ENCODE measurements at regions not wholly inside any gene's neighbourhood (a gene's known extent, or its start where the extent isn't known, plus 50 kb on each side); places are given as distances from the start of the nearest gene placed in this dataset.
"Not testable (repeated sequence)": the region's sequence is repeated elsewhere in the genome, so short reads cannot be mapped to it uniquely, and the experiment has no call there.

DNA sequence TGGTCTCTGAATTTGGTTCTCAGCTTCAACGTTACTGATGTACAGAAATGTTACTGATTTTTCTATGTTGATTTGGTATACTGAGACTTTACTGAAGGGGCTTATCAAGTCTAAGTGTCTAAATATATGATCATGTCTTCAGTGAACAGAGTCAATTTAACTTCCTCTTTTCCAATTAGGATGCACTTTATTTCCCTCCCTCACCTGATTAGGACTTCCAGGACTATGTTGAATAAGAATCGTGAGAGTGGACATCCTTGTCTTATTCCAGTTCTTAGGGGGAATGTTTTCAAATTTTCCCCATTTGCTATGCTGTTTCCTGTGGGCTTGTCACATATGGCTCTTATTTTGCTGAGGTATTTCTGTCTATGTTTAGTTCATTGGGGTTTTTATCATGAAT is 349.5 kb downstream of the PRR16 start:
- DNase-seq (ENCODE audit: low spot score in 2 of 2): no peak
- FAIRE-seq: no peak

DNA sequence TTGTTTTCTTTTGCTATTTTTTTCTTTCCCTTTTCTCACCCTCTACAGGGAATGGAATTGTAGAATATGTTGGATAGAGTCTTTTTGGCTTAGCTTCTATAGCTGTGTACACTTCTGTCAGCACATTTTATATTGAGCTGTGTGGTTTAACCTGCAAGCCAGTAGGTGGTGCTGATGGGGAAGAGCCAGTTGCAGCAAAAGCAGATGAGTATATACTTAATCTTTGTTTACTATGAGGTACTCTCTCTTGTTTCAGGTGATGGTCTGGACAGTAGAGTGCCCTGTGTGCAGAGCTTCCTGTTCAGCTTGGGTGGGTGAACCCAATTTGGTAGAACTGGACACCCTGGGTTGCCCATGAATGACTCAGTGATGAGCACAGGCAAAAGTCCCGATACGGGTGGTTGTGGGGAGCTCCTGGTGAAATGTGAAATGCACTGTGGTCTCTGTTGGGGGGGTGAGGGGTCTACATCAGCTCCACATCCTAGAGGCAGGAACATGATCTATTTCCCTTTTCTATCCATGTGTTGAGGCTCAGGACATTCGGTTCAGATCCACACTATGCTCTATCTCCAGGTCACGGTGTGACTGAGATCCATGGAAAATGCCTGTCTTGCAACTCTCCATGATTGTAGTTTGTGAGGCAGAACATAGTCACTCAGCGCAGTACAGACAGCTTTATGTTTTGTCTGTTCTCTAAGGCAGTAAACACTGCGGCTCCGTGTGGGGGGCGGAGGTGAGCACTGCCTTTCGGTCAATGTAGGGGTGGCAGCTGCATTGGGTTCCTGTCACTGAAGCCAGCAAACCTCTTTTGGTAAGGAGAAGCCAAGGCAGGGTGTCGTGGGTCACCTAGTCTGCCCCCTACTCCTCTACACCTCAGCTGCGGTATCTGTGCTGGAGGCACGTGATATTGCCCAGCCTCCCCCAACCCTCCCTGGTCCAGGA is 353.2 kb downstream of the PRR16 start:
- FAIRE-seq (no peak), DNase-seq (ENCODE audit: low spot score in 2 of 2) (no peak)

DNA sequence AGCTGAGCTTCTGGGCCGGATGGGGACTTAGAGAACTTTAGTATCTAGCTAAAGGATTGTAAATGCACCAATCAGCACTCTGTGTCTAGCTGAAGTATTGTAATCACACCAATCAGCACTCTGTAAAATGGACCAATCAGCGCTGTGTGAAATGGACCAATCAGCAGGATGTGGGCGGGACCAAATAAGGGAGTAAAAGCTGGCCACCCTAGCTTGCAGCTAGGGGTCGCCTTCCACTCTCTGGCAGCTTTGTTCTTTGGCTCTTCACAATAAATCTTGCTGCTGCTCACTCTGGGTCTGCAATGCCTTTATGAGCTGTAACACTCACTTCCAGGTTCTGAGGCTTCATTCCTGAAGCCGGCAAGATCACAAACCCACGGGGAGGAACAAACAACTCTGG is 354.0 kb downstream of the PRR16 start:
- FAIRE-seq (no peak), DNase-seq (ENCODE audit: low spot score in 2 of 2) (no peak)

DNA sequence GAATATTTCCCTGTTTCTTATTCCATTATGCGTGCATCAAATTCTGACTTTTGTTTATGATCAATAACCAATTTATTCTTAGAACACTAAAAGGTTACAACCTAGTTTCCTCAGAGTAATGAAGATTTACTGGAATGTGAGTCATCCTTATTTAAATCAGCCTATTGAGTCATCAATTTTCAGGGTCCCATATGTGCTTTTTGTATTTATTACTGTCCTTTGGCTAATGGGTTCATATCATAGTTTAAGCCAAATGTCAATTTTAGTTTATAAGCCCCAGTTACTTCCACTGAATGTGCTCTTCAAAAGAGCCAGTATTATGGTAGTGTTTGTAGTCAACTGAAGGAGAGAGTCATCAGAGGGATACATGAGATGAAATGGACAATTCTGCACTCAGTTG is 359.2 kb downstream of the PRR16 start:
- FAIRE-seq (no peak), DNase-seq (ENCODE audit: low spot score in 2 of 2) (no peak)

DNA sequence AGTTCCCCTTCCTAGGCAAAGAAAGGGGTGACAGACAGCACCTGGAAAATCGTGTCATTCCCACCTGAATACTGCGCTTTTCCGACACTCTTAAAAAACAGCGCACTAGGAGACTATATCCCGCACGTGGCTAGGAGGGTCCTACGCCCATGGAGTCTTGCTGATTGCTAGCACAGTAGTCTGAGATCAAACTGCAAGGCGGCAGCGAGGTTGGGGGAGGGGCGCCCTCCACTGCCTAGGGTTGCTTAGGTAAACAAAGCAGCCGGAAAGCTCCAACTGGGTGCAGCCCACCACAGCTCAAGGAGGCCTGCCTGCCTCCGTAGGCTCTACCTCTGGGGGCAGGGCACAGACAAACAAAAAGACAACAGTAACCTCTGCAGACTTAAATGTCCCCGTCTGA is 367.5 kb downstream of the PRR16 start:
- DNase-seq (ENCODE audit: low spot score in 2 of 2); FAIRE-seq: not testable (repeated sequence)

DNA sequence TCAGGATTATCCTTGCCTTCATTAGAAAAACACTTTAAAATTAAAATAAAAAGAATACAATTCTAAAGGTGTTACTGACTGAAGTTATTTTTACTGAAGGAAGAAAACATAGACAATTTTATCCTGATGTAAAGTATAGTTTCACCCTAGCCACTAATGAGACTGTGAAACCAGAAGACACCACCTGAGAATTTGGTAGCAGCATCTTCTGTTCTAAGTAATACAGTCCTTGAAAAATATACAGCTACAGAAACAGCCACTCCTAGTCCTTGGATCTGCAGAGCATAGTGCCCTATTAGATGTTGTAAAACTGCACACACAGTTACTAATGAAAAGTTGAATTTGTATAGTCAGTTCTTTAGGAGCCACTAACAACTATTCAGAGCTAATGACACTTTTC is 377.7 kb downstream of the PRR16 start:
- no peak for FAIRE-seq

DNA sequence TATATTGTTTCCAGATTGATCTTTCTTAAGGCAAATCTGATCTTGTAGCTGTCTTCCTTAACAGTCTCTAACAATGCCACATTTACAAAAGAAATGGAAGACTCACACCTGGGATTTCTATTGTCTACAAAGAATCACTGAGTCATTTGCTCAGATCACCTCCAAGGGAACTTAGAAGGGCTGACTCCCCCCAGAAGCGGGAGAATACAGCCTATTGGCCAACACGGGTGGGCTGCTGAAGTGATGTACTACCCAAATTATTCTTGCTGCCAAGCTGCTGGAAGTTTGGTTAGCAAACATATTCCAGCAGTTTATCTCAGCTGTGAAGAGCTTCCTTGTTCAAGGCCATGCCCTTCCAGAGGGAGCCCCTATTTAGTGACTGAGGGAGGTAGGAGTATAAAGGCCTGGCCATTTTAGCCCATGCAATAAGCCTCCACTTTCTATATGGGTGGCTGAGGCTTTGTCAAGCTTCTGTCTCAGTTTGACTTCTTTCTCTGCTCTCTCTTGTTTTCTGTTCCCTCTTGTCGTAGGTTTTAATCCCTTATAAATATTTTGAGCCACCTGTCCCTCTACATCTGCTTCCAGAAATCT is 379.4 kb downstream of the PRR16 start:
- FAIRE-seq: no peak
- DNase-seq (ENCODE audit: low spot score in 2 of 2): no peak

More for the DNA sequence above, 377.7 kb downstream of the PRR16 start:
- DNase-seq (ENCODE audit: low spot score in 2 of 2): no peak

DNA sequence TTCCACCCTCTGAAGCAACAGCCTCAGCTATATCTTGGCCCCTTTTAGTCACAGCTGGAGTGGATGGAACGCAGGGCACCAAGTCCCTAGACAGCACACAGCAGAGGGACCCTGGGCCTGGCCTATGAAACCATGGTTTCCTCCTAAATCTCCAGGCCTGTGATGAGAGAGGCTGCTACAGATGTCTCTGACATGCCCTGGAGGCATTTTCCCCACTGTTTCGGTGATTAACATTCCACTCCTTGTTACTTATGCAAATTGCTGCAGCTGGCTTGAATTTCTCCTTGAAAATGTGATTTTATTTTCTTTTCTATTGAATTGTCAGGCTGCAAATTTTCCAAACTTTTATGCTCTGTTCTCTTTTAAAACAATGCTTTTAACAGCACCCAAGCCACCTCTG is 384.8 kb downstream of the PRR16 start:
- DNase-seq (ENCODE audit: low spot score in 2 of 2): no peak
- FAIRE-seq: no peak

DNA sequence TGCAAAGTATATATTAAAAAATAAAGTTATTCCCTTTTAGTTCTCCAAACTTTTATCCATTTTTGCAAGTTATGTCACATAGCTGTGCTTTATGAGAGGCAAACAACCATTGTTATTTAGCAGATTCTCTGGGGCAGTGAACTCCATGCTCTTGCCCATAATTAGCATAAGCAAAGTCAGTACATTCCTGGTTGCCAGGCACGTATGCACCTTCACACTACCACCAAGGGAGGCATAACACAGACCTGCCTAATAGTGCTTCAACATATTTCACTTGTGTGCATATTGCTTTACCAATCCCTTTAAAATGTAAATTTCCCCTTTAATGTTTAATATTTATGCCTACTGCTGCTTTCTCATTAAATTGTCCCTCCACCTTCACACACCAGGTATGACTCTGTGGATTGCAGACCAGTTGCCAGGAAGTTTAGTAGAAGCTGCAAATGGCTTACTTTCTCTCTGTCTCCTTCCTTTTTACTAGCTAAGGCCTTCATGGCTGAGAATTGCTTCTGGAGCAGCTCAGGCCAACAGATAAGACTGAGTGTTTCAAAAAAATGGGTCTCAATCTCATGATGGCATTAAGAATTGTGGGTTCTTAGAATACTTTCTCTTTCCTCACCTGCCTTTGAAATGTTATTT is 388.2 kb downstream of the PRR16 start:
- no peak for FAIRE-seq
- no peak for DNase-seq (ENCODE audit: low spot score in 2 of 2)

DNA sequence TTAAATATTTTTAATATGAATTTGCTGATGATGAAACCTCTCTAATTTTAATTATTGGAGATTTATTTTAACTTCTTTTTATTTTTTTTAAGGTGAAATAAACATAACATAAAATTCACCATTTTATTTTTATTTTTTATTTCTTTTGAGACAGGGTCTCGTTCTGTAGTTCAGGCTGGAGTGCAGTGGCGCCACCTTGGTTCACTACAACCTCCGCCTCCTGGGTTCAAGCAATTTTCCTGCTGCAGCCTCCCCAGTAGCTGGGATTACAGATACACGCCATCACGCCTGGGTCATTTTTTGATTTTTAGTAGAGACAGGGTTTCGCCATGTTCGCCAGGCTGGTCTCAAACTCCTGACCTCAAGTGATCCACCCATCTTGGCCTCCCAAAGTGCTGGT is 402.9 kb downstream of the PRR16 start:
- FAIRE-seq (peak; percentile 28), DNase-seq (ENCODE audit: low spot score in 2 of 2) (no peak)

DNA sequence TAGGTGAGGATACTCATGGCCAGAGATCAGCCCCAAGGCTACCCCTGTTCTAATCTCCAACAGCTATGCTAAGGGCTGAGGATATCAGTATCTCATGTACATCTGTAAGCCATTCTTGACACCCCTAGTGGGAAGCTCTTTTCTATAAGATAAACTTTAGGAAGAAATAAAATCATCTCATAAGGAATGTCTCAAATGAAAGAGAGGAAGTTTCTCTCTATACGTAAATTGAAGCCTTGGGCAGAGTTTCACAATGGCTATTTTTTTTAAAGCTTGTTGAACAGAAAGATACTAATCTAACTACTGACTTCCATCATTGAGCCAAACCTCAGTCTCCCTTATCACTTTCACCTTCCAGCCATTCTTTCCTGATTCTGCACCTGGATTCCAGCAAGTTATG is 405.7 kb downstream of the PRR16 start:
- DNase-seq (ENCODE audit: low spot score in 2 of 2) (no peak), FAIRE-seq (no peak)

DNA sequence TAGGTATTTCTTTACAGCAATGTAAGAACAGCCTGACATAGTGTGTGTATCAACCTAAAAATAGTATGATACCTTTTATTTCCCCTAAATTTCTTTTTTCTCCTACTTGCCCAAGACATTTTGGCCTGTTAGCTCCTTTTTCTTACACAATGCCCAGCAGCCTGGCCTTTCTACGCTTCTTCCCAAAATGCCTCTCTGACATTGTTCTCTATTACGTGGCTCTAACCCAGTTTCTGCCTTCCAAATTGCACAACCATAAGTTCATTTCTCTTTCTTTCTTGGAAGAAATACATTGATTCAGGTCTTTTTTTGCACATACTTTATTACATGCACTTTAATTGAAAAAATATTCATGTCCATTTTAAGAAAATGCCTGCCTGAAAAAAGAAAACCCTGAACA is 408.2 kb downstream of the PRR16 start:
- FAIRE-seq (no peak), DNase-seq (ENCODE audit: low spot score in 2 of 2) (no peak)

DNA sequence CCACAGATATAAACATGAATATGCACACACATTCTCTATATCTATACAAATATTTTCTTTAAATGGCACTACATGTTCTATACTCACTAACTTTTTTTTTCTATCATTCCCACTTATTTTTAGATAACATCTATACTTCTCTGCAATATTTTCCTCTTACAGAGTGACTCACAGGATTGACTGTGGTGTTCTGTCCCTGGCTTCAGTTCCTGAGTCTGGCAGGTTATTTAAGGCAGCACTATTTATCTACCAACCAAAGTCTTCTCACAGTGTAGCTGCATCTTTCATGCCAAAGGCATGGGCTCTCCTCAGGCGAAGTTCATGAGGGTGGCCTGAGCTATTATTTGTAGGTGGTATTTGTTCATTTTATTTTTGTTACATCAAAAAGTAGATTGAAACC is 409.0 kb downstream of the PRR16 start:
- FAIRE-seq (no peak), DNase-seq (ENCODE audit: low spot score in 2 of 2) (no peak)

DNA sequence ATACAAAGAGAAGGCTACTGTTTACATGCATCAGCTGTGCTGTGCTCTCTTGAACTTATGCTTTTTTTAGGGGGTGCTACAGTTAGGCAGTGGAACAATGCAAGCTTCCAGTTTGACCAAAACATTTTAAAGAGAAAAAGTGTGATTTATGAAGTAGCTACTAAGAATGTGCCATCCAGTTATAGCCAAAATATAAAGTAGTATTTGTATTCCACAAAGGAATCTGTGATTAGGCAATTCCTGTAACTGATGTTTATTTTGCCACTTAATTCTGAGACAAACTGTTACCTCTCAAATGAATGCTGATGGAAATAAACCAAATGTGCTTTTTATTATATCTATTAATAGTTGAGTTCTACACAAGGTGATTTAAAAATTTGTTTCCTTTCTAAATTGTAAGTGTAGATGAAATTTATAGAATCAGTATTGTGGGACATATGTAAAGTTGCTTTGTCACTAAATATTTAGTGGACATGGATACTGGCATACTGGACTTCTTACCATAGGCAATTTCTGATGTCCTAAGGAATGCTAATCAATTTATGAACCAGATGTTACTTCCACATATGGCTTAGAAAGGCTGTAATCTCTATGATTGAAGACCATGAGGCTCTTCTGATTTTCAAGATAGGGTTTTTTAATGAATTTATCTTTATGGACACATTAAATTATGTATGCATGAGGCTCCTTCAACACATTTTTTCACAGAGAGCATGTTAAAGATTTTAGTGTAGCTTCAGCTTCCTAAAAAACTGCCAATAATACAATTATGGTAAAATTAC is 410.2 kb downstream of the PRR16 start:
- no peak for FAIRE-seq
- DNase-seq (ENCODE audit: low spot score in 2 of 2): no peak

DNA sequence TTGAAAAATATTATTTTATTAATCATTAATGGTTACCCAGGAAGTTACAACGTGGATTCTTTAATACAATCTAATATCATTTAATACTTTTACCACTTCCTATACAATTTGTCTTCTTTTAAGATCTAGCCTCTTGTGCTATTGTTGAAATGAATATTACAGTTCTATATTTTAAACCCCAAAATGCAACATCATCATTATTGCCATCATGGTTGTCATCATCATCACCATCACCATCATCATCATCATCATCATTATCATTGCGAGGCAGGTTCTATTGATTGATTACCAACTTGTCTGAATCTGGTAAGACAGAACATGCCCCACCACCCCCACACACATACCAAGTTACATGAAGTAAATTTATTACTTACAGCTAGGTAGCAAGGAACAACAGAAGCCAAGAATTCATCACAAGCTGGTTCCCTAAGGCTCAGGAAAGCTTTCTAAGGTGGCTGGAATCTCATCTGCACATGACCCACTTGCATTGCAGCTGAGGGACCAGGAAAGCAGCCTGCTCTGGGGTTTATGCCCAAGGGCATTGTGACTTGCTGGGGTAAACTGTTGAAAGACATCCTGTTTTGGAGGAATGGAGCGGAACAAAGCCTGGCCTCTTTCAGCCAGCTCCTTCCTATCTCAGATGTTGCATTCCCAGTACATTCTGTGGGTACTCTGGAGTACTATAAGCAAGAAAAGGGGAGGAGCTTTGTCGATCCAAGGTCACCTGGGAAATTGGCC is 418.1 kb downstream of the PRR16 start:
- DNase-seq (ENCODE audit: low spot score in 2 of 2) (no peak), FAIRE-seq (no peak)

DNA sequence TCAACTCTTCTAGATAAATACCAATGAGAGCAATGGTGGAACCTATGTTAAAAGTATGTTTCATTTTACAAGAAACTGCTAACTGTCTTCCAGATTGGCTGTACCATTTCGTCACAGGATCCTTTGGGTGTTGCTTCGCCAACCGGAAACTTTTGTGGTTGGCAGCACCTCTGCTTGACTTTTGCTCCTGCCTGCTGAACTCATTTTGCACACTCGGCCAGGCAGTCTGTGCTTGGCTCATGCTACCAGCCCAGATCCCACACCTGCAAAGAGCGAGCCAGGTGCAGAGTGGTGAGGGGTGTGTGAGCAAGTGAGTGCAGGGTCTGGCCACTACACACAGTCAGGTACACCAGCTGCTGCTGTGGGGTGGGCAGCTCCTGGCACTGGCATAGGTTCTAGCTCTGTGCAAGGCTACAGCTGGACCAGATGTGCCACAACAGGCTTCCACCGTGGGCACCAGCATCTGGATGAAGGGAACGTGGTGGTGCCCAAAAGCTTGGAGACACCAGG is 422.3 kb downstream of the PRR16 start:
- FAIRE-seq: no peak
- no peak for DNase-seq (ENCODE audit: low spot score in 2 of 2)

DNA sequence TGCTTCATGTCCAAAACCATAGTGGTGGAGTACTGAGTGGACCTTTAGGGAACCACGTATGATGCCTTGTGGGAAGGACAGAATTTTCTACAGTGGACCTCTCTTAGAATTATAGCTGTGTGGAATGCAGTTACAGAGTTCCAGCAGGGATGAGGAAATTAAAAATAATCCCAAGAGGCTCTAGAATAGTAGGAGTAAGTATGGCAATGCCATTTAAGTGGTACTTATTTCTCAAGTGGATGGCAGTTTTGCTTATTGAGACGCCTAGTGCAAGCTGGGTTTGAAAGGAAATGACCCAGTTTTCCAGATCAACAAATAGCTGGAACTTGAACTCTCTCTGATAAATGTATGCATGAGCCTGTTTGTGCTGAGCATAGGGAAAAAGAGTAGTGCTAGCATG is 431.6 kb downstream of the PRR16 start:
- DNase-seq (ENCODE audit: low spot score in 2 of 2) (no peak), FAIRE-seq (no peak)

DNA sequence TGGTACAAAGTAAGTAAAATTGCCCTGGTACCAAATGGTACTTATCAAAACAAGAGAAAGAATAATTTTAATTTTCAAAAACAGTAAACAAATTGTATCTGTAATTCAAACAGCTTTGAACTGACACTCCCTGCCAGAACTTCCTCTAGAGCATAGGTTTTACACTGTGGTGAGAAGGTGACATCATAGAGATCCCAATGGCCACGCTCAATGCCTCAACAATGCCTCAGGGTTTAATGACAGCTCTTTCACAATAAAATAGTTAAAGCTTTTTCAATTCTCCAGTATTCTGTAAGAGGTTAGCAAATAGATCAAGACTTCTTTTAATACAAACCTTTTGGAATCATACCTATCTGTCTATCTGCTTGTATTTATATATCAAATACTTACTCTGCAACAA is 437.1 kb downstream of the PRR16 start:
- FAIRE-seq: no peak
- DNase-seq (ENCODE audit: low spot score in 2 of 2): no peak

DNA sequence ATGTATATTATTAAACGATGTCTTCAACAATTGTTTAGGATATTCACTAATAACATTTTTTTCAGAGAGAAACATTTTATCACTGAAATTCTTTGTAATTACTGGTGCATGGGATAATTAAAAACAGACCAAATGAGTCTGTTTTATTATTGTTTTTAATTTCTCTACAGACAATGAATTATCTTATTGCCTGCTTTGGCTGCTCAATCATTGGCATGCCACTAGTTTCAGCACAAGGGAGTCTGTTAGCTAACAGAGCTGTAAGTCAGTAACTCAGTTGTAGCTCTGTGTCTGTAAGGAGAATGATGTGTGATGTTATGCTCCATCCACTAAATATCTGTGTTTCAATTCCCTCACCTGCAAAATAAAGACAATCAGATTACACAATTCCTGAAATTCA is 443.9 kb downstream of the PRR16 start:
- FAIRE-seq (no peak), DNase-seq (ENCODE audit: low spot score in 2 of 2) (no peak)

DNA sequence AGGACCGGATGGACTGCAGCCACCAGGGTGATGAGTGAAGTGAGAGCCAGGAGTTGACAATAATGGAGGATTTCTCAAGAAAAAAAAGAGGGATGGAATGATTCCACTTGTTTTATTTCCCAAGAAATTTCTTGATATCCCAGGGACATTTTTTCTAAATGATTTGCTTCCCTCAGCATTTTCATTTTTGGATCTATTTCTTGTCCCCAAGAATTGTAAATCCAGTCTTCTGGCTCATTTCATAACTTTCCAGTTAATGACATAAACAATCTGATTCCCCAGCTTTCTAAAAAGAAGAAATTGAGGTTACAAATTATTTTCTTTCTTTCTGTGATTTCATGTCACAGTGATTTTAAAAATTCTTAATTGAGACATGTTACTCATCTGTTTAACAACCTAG is 446.5 kb downstream of the PRR16 start:
- DNase-seq (ENCODE audit: low spot score in 2 of 2) (no peak), FAIRE-seq (no peak)

Measured in frontal cortex (tissue), 3 donors.